ENCODE measurements at regions not wholly inside any gene's neighbourhood (a gene's known extent, or its start where the extent isn't known, plus 50 kb on each side); places are given as distances from the start of the nearest gene placed in this dataset.

- TF ChIP-seq FOXJ3 (CRISPR knock-in tag; IDR thresholded peaks at IDR 0.05; ENCODE audit: borderline replicate concordance) (no peak), MXD4 (CRISPR knock-in tag; IDR thresholded peaks at IDR 0.05; ENCODE audit: borderline replicate concordance) (no peak), CTCF (IDR thresholded peaks at IDR 0.05) (no peak), KAT7 (CRISPR knock-in tag; IDR thresholded peaks at IDR 0.05; ENCODE audit: borderline replicate concordance) (no peak), ZNF138 (CRISPR knock-in tag; conservative IDR thresholded peaks at IDR 0.05) (no peak), HMGXB4 (CRISPR knock-in tag; IDR thresholded peaks at IDR 0.05) (no peak), RELA (CRISPR knock-in tag; IDR thresholded peaks at IDR 0.05; ENCODE audit: borderline replicate concordance) (no peak), ZNF232 (CRISPR knock-in tag; IDR thresholded peaks at IDR 0.05) (no peak), TEAD1 (CRISPR knock-in tag; IDR thresholded peaks at IDR 0.05) (no peak), ESRRA (CRISPR knock-in tag; IDR thresholded peaks at IDR 0.05; ENCODE audit: borderline replicate concordance) (no peak), HMGA2 (CRISPR knock-in tag; IDR thresholded peaks at IDR 0.05) (no peak)
- TF ChIP-seq, protein P1, sequence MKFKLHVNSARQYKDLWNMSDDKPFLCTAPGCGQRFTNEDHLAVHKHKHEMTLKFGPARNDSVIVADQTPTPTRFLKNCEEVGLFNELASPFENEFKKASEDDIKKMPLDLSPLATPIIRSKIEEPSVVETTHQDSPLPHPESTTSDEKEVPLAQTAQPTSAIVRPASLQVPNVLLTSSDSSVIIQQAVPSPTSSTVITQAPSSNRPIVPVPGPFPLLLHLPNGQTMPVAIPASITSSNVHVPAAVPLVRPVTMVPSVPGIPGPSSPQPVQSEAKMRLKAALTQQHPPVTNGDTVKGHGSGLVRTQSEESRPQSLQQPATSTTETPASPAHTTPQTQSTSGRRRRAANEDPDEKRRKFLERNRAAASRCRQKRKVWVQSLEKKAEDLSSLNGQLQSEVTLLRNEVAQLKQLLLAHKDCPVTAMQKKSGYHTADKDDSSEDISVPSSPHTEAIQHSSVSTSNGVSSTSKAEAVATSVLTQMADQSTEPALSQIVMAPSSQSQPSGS (CRISPR knock-in tag; IDR thresholded peaks at IDR 0.05; ENCODE audit: borderline replicate concordance, low read depth): no peak
- TF ChIP-seq, protein P2, sequence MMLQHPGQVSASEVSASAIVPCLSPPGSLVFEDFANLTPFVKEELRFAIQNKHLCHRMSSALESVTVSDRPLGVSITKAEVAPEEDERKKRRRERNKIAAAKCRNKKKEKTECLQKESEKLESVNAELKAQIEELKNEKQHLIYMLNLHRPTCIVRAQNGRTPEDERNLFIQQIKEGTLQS (CRISPR knock-in tag; conservative IDR thresholded peaks at IDR 0.05): no peak
- TF ChIP-seq, protein P3, sequence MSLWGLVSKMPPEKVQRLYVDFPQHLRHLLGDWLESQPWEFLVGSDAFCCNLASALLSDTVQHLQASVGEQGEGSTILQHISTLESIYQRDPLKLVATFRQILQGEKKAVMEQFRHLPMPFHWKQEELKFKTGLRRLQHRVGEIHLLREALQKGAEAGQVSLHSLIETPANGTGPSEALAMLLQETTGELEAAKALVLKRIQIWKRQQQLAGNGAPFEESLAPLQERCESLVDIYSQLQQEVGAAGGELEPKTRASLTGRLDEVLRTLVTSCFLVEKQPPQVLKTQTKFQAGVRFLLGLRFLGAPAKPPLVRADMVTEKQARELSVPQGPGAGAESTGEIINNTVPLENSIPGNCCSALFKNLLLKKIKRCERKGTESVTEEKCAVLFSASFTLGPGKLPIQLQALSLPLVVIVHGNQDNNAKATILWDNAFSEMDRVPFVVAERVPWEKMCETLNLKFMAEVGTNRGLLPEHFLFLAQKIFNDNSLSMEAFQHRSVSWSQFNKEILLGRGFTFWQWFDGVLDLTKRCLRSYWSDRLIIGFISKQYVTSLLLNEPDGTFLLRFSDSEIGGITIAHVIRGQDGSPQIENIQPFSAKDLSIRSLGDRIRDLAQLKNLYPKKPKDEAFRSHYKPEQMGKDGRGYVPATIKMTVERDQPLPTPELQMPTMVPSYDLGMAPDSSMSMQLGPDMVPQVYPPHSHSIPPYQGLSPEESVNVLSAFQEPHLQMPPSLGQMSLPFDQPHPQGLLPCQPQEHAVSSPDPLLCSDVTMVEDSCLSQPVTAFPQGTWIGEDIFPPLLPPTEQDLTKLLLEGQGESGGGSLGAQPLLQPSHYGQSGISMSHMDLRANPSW (CRISPR knock-in tag; conservative IDR thresholded peaks at IDR 0.05; ENCODE audit: low read depth): no peak
Observed at GRCh38 chr11:103737037-103737622, 299.3 kb upstream of the DDI1 start.
